NCI-H2227 treated with DMSO at 0.1 percent for 48 hours (cell line): ENCODE measurements at regions not wholly inside any gene's neighbourhood (a gene's known extent, or its start where the extent isn't known, plus 50 kb on each side); places are given as distances from the start of the nearest gene placed in this dataset.
"Not testable (repeated sequence)": the region's sequence is repeated elsewhere in the genome, so short reads cannot be mapped to it uniquely, and the experiment has no call there.

Experiments used
- DNase-seq: peaks from one replicate; lab custom pipeline; 2025; lab: John Stamatoyannopoulos, UW

- peak; percentile 53 for DNase-seq
Observed at GRCh38 chr2:174697255-174697654, 67.0 kb downstream of the CHRNA1 start.

DNA sequence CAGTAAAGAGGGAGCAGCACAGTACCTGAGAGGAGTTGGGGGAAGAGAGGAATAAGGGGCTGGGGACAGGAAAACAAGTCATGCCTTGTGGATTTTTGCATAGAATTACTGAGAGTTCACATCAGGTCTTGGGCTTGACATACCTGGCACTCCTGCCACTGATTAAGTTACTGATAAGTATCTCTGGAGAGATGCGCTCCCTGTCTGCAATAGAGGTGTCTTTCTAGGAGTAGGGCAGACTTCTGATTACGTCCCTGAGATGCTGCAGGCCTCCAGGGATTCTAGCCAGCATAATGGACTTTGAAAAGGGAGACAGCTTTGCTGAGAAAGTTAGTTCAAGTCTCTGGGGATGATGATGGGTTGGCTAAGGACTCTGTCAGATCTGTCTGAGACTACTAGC, 69.4 kb downstream of the CHRNA1 start:
- DNase-seq = no peak

GRCh38 chr2:174694196-174694878, 69.9 kb downstream of the CHRNA1 start:
- no peak for DNase-seq

DNA sequence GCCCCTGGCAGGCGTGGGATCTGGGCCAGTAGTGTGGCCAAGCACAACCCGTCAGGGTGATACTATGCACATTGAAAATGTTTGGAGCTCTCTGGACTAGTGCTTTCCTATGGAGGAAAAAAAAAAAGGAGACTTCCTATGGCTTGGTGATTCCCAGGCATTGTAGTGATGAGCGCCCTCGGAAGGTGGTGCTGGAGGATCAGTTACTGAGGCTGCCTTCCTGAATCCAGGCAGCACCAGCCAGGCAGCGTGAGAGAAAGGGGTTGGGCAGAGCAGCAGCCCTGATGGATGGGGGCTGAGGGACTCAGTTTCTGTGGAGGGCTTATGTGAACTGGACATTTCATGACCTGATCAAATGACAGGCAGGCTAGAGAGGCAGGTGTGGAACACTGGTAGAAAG, 70.9 kb downstream of the CHRNA1 start:
- DNase-seq = no peak

DNA sequence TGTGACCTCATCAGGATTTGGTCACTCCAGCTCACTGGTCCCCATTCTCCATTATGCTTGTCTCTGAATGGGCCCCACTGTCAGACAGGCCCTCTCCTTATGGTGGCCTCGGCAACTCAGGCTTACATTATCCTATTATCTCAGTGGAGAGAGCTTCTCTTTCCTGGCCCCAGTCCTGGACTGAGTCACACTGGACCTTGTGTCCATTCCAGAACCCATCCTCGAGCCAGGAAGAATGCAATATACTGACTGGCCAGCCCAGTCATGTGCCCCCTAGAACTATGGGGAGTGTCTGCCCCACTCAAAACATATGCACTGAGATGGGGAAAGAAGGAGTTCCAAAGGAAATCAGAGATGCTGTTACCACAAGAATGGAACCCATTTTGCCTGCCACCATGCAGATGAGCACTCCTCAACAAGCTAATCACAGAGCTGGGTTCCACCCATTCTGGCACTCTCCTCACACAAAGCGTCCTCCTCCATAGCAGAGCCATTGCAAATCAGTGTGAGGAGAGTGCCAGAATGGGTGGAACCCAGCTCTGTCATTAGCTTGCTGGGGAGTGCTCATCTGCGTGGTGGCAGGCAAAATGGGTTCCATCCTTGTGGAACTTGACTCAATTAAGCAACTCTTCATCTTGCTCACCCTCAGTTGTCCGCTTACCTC, 71.9 kb downstream of the CHRNA1 start:
- DNase-seq = no peak

- no peak for DNase-seq
Observed at GRCh38 chr2:174691201-174691779, 73.0 kb downstream of the CHRNA1 start.

DNA sequence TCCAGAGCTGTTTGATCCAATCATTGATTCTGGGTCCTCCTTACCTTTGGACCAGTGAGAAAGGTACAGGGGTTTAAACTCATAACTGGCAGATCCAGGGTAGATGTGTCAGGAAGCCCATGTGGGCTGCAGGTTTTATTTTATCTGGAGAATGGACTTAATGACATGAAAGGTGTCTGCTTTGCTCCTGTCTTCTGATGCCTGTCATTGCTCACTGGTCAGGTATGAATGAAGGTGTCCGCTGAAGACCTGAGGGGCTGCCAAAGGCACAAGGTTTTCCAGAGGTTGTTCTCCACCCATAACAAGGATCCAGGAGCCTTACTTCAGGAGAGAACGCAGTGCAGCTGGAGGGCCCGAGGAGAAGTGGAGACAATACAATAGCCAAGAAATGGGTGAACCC, 74.2 kb downstream of the CHRNA1 start:
- DNase-seq = no peak

- no peak for DNase-seq
Observed at GRCh38 chr2:174688079-174688478, 76.2 kb downstream of the CHRNA1 start.

- DNase-seq = no peak
Observed at GRCh38 chr2:174686430-174686829, 77.8 kb downstream of the CHRNA1 start.

GRCh38 chr2:174683392-174683759, 80.9 kb downstream of the CHRNA1 start:
- peak; percentile 48 for DNase-seq

DNA sequence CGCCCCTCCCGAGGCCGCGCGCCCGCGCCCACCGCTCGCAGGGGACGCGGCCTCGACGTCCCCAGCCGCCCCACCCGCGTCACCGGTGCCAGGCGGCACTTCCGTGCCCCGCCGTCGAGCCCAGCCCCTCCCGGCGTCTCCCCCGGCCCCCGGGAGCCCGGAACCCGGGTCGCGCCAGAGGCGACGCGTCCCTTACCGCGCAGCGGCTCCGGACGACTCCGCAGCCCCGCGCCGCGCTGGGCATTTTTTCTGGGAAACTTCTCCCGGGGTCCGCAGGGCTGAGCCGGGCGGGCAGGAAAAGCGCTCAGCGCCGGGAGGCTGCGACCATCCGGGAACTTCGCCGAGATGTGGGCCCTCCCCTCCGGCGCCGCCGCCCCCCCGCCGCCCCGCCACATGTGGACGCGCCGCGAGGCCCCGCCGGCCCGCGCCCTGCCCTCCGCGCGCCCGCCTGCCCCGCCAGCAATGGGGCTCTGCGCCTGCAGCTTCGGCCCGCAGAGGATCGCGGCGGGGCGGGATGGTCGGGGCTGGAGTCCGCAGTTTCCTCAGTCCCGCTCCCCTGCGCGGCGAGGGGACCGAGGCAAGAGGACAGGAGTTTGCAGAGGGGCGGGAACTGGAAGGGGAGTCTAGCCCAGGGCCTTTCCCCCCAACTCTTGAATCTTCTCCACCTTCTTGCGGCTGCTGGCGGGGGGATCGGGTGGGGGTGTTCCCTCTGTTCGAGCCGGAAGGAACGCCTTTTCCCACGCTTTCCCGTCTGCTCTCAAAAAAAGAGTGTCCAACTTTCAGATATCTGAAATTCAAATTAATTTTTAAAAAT, 81.5 kb downstream of the CHRNA1 start:
- DNase-seq = peak; percentile 82

DNA sequence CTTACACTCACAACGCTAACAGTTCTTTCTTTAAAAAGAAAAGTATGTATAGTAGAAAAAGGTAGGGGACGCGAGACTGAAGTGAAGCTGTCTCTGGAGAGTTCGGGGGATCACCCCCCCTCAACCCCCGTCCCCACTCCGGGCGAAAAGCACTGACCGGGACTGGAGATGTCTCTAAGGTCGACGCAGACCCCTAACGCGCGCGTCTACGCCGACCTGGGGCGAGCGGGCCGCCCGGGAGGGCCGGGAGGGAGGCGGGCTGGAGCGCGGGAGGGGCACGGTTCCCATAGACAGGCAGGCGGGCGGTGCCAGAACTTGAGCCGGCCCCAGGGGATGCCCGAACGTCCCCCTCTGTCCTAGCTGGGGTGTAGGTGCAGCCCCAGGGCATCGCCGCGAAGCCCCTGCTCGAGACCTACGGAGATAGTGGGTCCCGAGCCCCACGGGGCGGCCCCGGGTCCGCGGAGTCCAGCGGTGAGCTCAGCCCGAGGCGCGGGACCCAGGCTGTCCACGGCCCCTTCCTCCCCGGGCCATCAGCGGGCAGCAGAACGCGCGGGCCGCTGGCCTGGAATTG, 82.2 kb downstream of the CHRNA1 start:
- DNase-seq = no peak

- no peak for DNase-seq
Observed at GRCh38 chr2:174681099-174682006, 82.9 kb downstream of the CHRNA1 start.

- DNase-seq = no peak
Observed at GRCh38 chr2:174680221-174680620, 82.6 kb upstream of the WIPF1 start.

GRCh38 chr2:174678395-174678794, 80.8 kb upstream of the WIPF1 start:
- DNase-seq = no peak

DNA sequence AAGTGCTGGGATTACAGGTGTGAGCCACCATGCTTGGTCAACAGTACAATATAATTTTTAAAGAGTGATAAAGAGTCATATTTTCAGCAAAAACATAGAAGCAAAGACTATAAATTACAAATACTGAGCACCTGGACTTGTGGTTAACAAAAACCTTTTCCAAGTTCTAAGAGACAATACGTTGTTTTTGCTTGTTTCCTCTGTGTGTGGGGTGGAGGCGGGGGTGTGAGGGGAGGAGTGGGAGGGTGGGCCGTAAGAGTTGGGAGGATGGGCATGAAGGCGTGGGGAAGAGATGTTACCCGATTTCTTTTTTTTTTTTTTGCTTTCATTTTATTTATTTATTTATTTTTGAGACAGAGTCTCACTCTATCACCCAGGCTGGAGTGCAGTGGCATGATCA, 78.0 kb upstream of the WIPF1 start:
- no peak for DNase-seq

DNA sequence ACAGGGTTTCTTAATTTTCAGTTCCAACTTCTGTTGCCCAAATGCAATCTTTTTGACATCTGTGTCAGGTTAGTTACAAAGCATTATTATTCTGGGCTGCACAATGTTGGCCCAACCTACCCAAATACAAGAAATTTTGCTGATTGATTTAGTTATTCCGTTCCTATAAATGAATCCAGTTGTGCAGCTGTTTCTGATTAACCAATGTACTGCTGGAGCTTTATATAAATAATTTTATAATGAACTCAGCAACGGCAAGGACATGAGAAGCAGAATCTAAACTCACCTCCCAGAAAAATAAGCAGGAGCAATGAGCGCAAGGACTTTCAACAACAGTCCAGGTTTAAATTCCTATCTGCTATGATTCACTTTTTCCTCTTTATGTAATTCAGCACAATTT, 76.3 kb upstream of the WIPF1 start:
- DNase-seq = no peak

DNA sequence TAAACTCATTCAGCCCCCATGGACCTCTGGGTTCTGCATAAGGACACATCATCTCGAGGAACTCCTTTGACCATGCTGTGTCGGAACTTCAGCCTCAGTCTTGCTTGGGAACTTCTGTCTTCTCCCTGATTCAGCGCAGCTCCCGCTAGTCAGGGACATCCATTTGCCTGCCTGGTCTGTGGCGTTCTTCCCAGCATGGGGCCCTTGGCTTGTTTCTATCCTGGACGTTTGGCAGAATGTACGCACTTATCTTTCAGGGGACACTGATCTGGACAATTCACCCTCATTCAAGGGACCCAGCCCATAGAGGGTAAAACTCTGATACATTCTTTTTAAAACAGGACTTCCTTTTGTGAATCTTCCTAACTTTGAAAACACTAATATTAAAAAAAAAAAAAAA, 75.8 kb upstream of the WIPF1 start:
- DNase-seq = no peak

DNA sequence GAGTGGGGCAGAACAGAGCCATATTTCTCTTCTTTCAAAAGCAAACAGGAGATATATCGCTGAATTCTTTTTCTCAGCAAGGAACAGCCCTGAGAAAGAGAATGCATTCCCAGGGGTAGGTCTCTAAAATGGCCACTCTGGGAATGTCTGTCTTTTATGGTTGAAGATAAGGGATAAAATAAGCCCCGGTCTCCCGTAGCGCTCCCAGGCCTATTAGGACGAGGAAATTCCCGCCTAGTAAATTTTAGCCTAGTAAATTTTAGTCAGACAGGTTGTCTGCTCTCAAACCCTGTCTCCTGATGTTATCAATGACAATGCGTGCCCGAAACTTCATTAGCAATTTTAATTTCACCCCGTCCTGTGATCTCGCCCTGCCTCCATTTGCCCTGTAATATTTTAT, 73.9 kb upstream of the WIPF1 start:
- not testable (repeated sequence) for DNase-seq

- no peak for DNase-seq
Observed at GRCh38 chr2:174670446-174670845, 72.8 kb upstream of the WIPF1 start.

- DNase-seq = no peak
Observed at GRCh38 chr2:174669336-174669735, 71.7 kb upstream of the WIPF1 start.
